ENCODE measurements at regions not wholly inside any gene's neighbourhood (a gene's known extent, or its start where the extent isn't known, plus 50 kb on each side); places are given as distances from the start of the nearest gene placed in this dataset.
"Not testable (repeated sequence)": the region's sequence is repeated elsewhere in the genome, so short reads cannot be mapped to it uniquely, and the experiment has no call there.

- DNase-seq (ENCODE audit: low read depth) = no peak
- H3K4me3 ChIP-seq (replicated peaks; ENCODE audit: low read depth, low read length) = no peak overlapping the region
- TF ChIP-seq, protein P1, sequence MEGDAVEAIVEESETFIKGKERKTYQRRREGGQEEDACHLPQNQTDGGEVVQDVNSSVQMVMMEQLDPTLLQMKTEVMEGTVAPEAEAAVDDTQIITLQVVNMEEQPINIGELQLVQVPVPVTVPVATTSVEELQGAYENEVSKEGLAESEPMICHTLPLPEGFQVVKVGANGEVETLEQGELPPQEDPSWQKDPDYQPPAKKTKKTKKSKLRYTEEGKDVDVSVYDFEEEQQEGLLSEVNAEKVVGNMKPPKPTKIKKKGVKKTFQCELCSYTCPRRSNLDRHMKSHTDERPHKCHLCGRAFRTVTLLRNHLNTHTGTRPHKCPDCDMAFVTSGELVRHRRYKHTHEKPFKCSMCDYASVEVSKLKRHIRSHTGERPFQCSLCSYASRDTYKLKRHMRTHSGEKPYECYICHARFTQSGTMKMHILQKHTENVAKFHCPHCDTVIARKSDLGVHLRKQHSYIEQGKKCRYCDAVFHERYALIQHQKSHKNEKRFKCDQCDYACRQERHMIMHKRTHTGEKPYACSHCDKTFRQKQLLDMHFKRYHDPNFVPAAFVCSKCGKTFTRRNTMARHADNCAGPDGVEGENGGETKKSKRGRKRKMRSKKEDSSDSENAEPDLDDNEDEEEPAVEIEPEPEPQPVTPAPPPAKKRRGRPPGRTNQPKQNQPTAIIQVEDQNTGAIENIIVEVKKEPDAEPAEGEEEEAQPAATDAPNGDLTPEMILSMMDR (IDR thresholded peaks at IDR 0.05; ENCODE audit: low read length, missing control alignments) = no peak
Measured at GRCh38 chr15:79492065-79492464, 59.9 kb downstream of the MINAR1 start.

- TF ChIP-seq, protein P1 (IDR thresholded peaks at IDR 0.05; ENCODE audit: low read length, missing control alignments) = no peak
- no peak for DNase-seq (ENCODE audit: low read depth)
- no peak overlapping the region for H3K4me3 ChIP-seq (replicated peaks; ENCODE audit: low read depth, low read length)
Measured at GRCh38 chr15:79494384-79494909, 62.3 kb downstream of the MINAR1 start.

DNA sequence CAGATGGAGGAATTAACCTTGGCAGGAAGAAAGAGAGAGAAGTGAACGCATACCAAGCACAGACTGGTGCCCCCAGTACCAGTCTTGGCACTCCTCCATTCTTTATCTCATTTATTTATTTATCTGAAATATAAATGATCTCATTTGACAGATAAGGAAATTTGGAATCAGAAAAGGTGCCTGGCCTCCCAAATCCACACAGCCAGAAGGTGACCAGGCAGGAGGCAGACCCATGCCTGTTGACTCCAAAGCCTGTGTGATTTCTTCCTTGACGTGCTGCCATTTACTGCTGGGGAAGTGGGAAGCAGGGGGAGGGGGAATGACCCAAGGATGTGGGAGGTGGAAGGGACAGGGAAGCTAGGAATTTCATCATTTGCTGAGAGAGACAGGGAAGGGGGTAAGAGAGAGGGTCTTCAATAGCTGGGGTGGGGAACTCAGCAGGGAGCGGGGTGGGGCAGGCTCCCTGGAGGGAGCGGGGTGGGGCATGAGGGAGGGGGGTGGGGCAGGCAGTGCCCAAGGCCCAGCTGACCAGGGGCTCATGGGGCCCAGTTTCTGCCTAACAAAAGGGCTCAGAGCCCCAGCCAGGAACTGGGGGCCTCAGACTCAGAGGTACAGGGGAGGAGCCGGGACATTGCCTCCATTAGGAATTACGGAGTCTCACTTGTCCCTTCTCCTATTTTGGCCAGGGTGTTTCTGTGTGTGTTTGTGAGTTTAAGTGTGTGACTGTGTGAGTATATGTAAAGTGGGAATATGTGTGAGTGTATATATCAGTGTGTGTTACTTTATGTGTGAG is 63.0 kb downstream of the MINAR1 start:
- no peak overlapping the region for H3K4me3 ChIP-seq (replicated peaks; ENCODE audit: low read depth, low read length)
- no peak for DNase-seq (ENCODE audit: low read depth)
- TF ChIP-seq, protein P1 (IDR thresholded peaks at IDR 0.05; ENCODE audit: low read length, missing control alignments) = no peak

GRCh38 chr15:79495775-79496174 is 63.6 kb downstream of the MINAR1 start:
- no peak for DNase-seq (ENCODE audit: low read depth)
- TF ChIP-seq, protein P1 (IDR thresholded peaks at IDR 0.05; ENCODE audit: low read length, missing control alignments) = no peak
- no peak overlapping the region for H3K4me3 ChIP-seq (replicated peaks; ENCODE audit: low read depth, low read length)

GRCh38 chr15:79496838-79497237 is 64.7 kb downstream of the MINAR1 start:
- no peak overlapping the region for H3K4me3 ChIP-seq (replicated peaks; ENCODE audit: low read depth, low read length)
- no peak for DNase-seq (ENCODE audit: low read depth)
- TF ChIP-seq, protein P1 (IDR thresholded peaks at IDR 0.05; ENCODE audit: low read length, missing control alignments) = no peak

DNA sequence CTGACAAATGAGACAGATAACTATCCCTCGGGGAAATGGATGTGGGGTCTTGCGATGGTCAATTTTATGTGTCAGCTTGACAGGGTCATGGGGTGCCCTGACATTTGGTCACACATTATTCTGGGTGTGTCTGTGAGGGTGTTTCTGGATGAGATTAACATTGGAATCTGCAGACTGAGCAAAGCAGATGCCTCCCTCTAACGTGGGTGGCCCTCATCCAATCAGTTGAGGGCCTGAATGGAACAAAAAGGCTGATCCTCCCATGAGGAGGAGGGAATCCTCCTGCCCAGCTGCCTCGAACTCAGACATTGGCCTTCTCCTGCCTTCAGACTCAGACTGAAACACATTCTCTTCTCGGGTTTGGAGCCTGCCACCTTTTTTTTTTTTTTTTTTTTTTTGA is 69.0 kb downstream of the MINAR1 start:
- DNase-seq (ENCODE audit: low read depth) = no peak
- no peak overlapping the region for H3K4me3 ChIP-seq (replicated peaks; ENCODE audit: low read depth, low read length)
- TF ChIP-seq, protein P1 (IDR thresholded peaks at IDR 0.05; ENCODE audit: low read length, missing control alignments) = no peak

DNA sequence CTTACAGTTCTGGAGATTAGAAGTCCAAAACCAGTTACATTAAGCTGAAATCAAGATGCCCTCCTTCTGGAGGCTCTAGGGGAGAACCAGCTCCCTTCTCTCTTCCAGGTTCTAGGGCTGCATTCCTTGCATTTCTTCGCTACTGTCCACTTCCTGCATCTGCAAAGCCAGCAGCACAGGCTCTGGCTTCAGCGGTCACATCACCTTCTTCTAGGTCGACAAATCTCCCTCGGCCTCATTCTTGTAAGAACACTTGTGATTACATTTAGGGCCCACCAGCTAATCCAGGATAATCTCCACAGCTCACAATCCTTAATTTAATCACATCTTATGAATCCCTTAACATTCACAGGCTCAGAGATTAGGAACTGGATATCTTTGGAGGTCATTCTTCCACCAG is 73.8 kb downstream of the MINAR1 start:
- no peak overlapping the region for H3K4me3 ChIP-seq (replicated peaks; ENCODE audit: low read depth, low read length)
- TF ChIP-seq, protein P1 (IDR thresholded peaks at IDR 0.05; ENCODE audit: low read length, missing control alignments) = no peak
- no peak for DNase-seq (ENCODE audit: low read depth)

GRCh38 chr15:79512844-79513243 is 80.7 kb downstream of the MINAR1 start:
- not testable (repeated sequence) for DNase-seq (ENCODE audit: low read depth); H3K4me3 ChIP-seq (replicated peaks; ENCODE audit: low read depth, low read length)
